ENCODE measurements at regions not wholly inside any gene's neighbourhood (a gene's known extent, or its start where the extent isn't known, plus 50 kb on each side); places are given as distances from the start of the nearest gene placed in this dataset.
"Not testable (repeated sequence)": the region's sequence is repeated elsewhere in the genome, so short reads cannot be mapped to it uniquely, and the experiment has no call there.

GRCh38 chr5:98333921-98334320 lies 439.5 kb upstream of the RGMB start:
- no peaks in the 10 kb centered on the region for H3K27me3 ChIP-seq
- intact Hi-C loops (cut with DNase I) = no loop called here
- H3K36me3 ChIP-seq = no peaks in the 10 kb centered on the region
- ATAC-seq (no peak), DNase-seq (no peak)
- H3K4me3 ChIP-seq = no peak overlapping the region
- no peak for TF ChIP-seq CTCF (IDR thresholded peaks at IDR 0.05)
- no peaks in the 10 kb centered on the region for H3K9me3 ChIP-seq
- no peaks in the 10 kb centered on the region for H3K4me1 ChIP-seq
- no peak overlapping the region for H3K27ac ChIP-seq

GRCh38 chr5:98334946-98335345 lies 438.5 kb upstream of the RGMB start:
- H3K27ac ChIP-seq = no peak overlapping the region
- no peak for TF ChIP-seq CTCF (IDR thresholded peaks at IDR 0.05)

GRCh38 chr5:98339141-98339848 lies 434.2 kb upstream of the RGMB start:
- no peaks in the 10 kb centered on the region for H3K27me3 ChIP-seq
- DNase-seq = no peak

More at GRCh38 chr5:98334946-98335345, 438.5 kb upstream of the RGMB start:
- Histone ChIP-seq H3K4me1 (no peaks in the 10 kb centered on the region), H3K36me3 (no peaks in the 10 kb centered on the region), H3K4me3 (no peak overlapping the region), H3K27me3 (no peaks in the 10 kb centered on the region), H3K9me3 (no peaks in the 10 kb centered on the region)
- intact Hi-C loops (cut with DNase I) = no loop called here
- DNase-seq (no peak), ATAC-seq (no peak)

GRCh38 chr5:98341038-98342032 lies 432.1 kb upstream of the RGMB start:
- no peak for TF ChIP-seq CTCF (IDR thresholded peaks at IDR 0.05)
- intact Hi-C loops (cut with DNase I) = no loop called here
- Histone ChIP-seq H3K27me3 (no peaks in the 10 kb centered on the region), H3K4me3 (no peak overlapping the region), H3K27ac (no peak overlapping the region), H3K9me3 (no peaks in the 10 kb centered on the region), H3K36me3 (no peaks in the 10 kb centered on the region), H3K4me1 (no peaks in the 10 kb centered on the region)
- no peak for ATAC-seq
- DNase-seq = no peak

More at GRCh38 chr5:98339141-98339848, 434.2 kb upstream of the RGMB start:
- Histone ChIP-seq H3K9me3 (no peaks in the 10 kb centered on the region), H3K4me1 (no peaks in the 10 kb centered on the region), H3K36me3 (no peaks in the 10 kb centered on the region), H3K4me3 (no peak overlapping the region), H3K27ac (no peak overlapping the region)
- ATAC-seq = no peak
- intact Hi-C loops (cut with DNase I) = no loop called here
- no peak for TF ChIP-seq CTCF (IDR thresholded peaks at IDR 0.05)

GRCh38 chr5:98342958-98343660 lies 430.4 kb upstream of the RGMB start:
- H3K27ac ChIP-seq; ATAC-seq; H3K36me3 ChIP-seq; H3K9me3 ChIP-seq; DNase-seq; H3K27me3 ChIP-seq; H3K4me1 ChIP-seq; H3K4me3 ChIP-seq; intact Hi-C loops (cut with DNase I): not testable (repeated sequence)

Measured in upper lobe of right lung (tissue), 1 donor.